HG02759 (cell line): ENCODE measurements at regions not wholly inside any gene's neighbourhood (a gene's known extent, or its start where the extent isn't known, plus 50 kb on each side); places are given as distances from the start of the nearest gene placed in this dataset.

Source experiments
- ATAC-seq: cut with Tn5 transposase; IDR thresholded peaks from one replicate; pipeline ENCODE4 v1.9.1; 2021; ENCODE audit warnings: mild to moderate bottlenecking, moderate library complexity; ENCODE audit not compliant: unreplicated experiment

GRCh38 chr3:46146548-46146947 is 61.6 kb downstream of the CCR1 start:
- ATAC-seq, result no peak

GRCh38 chr3:46146021-46146420 is 62.1 kb downstream of the CCR1 start:
- ATAC-seq, result no peak

GRCh38 chr3:46145147-46145546 is 63.0 kb downstream of the CCR1 start:
- no peak for ATAC-seq

GRCh38 chr3:46143951-46144473 is 64.1 kb downstream of the CCR1 start:
- ATAC-seq, result no peak

- no peak for ATAC-seq
Observed at GRCh38 chr3:46141813-46142212, 66.3 kb downstream of the CCR1 start.

- ATAC-seq, result no peak
Observed at GRCh38 chr3:46138581-46138980, 69.5 kb downstream of the CCR1 start.

GRCh38 chr3:46135475-46135874 is 72.6 kb downstream of the CCR1 start:
- no peak for ATAC-seq

- no peak for ATAC-seq
Observed at GRCh38 chr3:46133285-46133684, 74.8 kb downstream of the CCR1 start.

GRCh38 chr3:46132565-46132964 is 75.5 kb downstream of the CCR1 start:
- ATAC-seq, result no peak

- no peak for ATAC-seq
Observed at GRCh38 chr3:46131884-46132450, 76.1 kb downstream of the CCR1 start.

GRCh38 chr3:46130631-46131310 is 77.3 kb downstream of the CCR1 start:
- no peak for ATAC-seq

- ATAC-seq, result no peak
Observed at GRCh38 chr3:46129588-46130272, 78.4 kb downstream of the CCR1 start.

GRCh38 chr3:46127503-46127902 is 80.6 kb downstream of the CCR1 start:
- no peak for ATAC-seq

- ATAC-seq, result no peak
Observed at GRCh38 chr3:46124216-46125177, 83.6 kb downstream of the CCR1 start.

GRCh38 chr3:46123646-46124045 is 84.5 kb downstream of the CCR1 start:
- ATAC-seq, result no peak

GRCh38 chr3:46122091-46122490 is 86.0 kb downstream of the CCR1 start:
- ATAC-seq, result no peak

- no peak for ATAC-seq
Observed at GRCh38 chr3:46120983-46121382, 87.1 kb downstream of the CCR1 start.

GRCh38 chr3:46119709-46120498 is 88.2 kb downstream of the CCR1 start:
- ATAC-seq, result no peak

GRCh38 chr3:46119253-46119652 is 88.9 kb downstream of the CCR1 start:
- ATAC-seq, result no peak

- ATAC-seq, result no peak
Observed at GRCh38 chr3:46116996-46117395, 89.7 kb upstream of the XCR1 start.
